PC-9 (cell line): ENCODE measurements at regions not wholly inside any gene's neighbourhood (a gene's known extent, or its start where the extent isn't known, plus 50 kb on each side); places are given as distances from the start of the nearest gene placed in this dataset.
"Not testable (repeated sequence)": the region's sequence is repeated elsewhere in the genome, so short reads cannot be mapped to it uniquely, and the experiment has no call there.

Source experiments
- BruUV-seq: library from RNA; stranded (reverse); fragments of 400-500 nt; replicated peaks from 2 replicates; lab custom pipeline; 2021; lab: Mats Ljungman, UMichigan
- CTCF ChIA-PET: fragments of 300-600 bp; sonication (Branson Sonifier 250); formaldehyde crosslinking; loops from one replicate; lab custom pipeline; 2022; ENCODE audit warnings: antibody characterized with exemption; lab: Charles Lee
- POLR2A ChIA-PET: fragments of 300-600 bp; sonication (Branson Sonifier 250); formaldehyde crosslinking; loops from one replicate; lab custom pipeline; 2022; ENCODE audit warnings: antibody characterized with exemption; ENCODE audit not compliant: unreplicated experiment; lab: Charles Lee
- DNase-seq, 2 experiments: peaks; one replicate each; pipeline versions ENCODE4 v3.0.0 to v3.0.0-alpha.2; 2015 to 2022; ENCODE audit warnings: mixed read lengths in 1 of 2
- H2AFZ ChIP-seq: fragments of 200-600 bp; sonication (generic); 2 replicates; pipeline ENCODE4 v1.8.1; 2017; ENCODE audit warnings: antibody characterized with exemption
- H3F3A ChIP-seq: fragments of 200-600 bp; sonication (generic); 2 replicates; pipeline ENCODE4 v1.8.1; 2017; ENCODE audit warnings: antibody characterized with exemption, mild to moderate bottlenecking, low read depth; ENCODE audit not compliant: insufficient read depth
- H3K27ac ChIP-seq: fragments of 200-600 bp; sonication (generic); 2 replicates; pipeline ENCODE4 v1.6.1; 2016; ENCODE audit warnings: mixed run types
- H3K27me3 ChIP-seq: fragments of 200-600 bp; sonication (generic); 2 replicates; pipeline ENCODE4 v1.6.1; 2016; ENCODE audit warnings: low read depth, mixed run types; ENCODE audit not compliant: insufficient read depth
- H3K36me3 ChIP-seq: fragments of 200-600 bp; sonication (generic); 2 replicates; pipeline ENCODE4 v1.6.1; 2016; ENCODE audit warnings: low read depth, mixed run types
- H3K4me1 ChIP-seq: fragments of 200-600 bp; sonication (generic); replicated peaks from 2 replicates; pipeline ENCODE4 v1.6.1; 2016; ENCODE audit warnings: mixed run types; ENCODE audit not compliant: insufficient read depth
- H3K4me2 ChIP-seq: fragments of 200-600 bp; sonication (generic); 2 replicates; pipeline ENCODE4 v1.6.1; 2017; ENCODE audit warnings: mixed run types
- H3K4me3 ChIP-seq: fragments of 200-600 bp; sonication (generic); 2 replicates; pipeline ENCODE4 v1.6.1; 2016; ENCODE audit warnings: mixed run types
- H3K79me2 ChIP-seq: fragments of 200-600 bp; sonication (generic); 2 replicates; pipeline ENCODE4 v1.6.1; 2017; ENCODE audit warnings: low read depth, mixed run types
- H3K9me2 ChIP-seq: fragments of 200-600 bp; sonication (generic); 2 replicates; pipeline ENCODE4 v1.8.1; 2017; ENCODE audit warnings: mild to moderate bottlenecking; ENCODE audit not compliant: insufficient read depth
- H3K9me3 ChIP-seq: fragments of 200-600 bp; sonication (generic); 2 replicates; pipeline ENCODE4 v1.8.1; 2016; ENCODE audit warnings: low read depth; ENCODE audit not compliant: insufficient read depth
- H4K20me1 ChIP-seq: fragments of 200-600 bp; sonication (generic); 2 replicates; pipeline ENCODE4 v1.8.1; 2017; ENCODE audit not compliant: insufficient read depth
- CTCF ChIP-seq: fragments of 200-600 bp; sonication (generic); conservative IDR thresholded peaks from 2 replicates; pipeline ENCODE4 v1.6.1; 2017; ENCODE audit warnings: mixed run types, antibody characterized with exemption, mild to moderate bottlenecking, moderate library complexity
- EZH2 ChIP-seq: fragments of 200-600 bp; sonication (generic); IDR thresholded peaks from 2 replicates; pipeline ENCODE4 v1.8.0; 2017; ENCODE audit warnings: antibody characterized with exemption, low read depth
- intact Hi-C: fragments of 100-400 bp; cut with micrococcal nuclease; formaldehyde crosslinking; loops from one replicate; pipeline ENCODE4 v1.10.0; 2022; ENCODE audit not compliant: unreplicated experiment

DNA sequence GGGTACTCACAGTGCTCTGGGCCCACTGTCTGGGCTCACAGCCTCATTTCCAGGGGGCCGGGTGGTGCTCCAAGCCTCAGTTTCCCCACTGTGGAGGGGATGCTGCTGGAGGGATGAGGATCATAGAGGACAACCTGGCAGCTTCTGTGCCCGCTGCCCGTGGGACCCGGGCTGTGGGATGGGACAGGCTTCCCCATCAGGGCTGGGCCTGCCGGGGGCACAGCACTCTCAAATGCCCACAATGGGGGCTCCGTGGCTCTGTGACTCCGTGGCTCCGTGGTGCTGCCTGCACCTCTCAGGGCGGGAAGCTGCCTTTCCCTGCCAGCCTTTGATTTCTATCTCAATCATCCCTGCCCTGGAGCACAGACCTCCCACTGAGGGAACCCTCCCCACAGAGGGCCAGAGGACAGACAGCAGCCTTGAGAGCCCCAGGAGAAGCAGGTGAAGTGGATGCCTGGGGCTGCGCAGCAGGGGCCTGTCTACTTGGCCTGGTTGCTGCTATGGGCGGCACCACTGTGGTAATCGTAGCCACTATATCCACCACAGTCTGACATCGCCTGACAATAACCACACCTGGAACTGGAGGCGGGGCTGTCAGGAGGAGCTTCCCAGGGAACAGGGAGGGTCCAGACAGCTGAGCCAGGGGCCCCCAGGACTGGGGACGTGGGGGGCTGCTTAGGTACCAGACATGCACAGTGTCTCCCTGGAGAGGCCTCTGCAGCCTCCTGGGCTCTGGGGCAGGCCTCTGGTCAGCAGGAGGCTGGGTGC, 375.9 kb downstream of the TMEM121 start:
- H3K9me2 ChIP-seq: no peaks in the 10 kb centered on the region
- ChIA-PET CTCF (no interaction called here), POLR2A (no interaction called here)
- H3K27ac ChIP-seq: no peak overlapping the region
- no peaks in the 10 kb centered on the region for H3K36me3 ChIP-seq
- no peak for DNase-seq
- no peaks in the 10 kb centered on the region for H3K79me2 ChIP-seq
- H3K27me3 ChIP-seq: peaks cover 64% of the 10 kb centered on the region
- TF ChIP-seq EZH2 (no peak), CTCF (no peak)
- BruUV-seq: no TSS peak
- H3K9me3 ChIP-seq: no peaks in the 10 kb centered on the region
- no peak overlapping the region for H3K4me3 ChIP-seq
- no peak overlapping the region for H3K4me2 ChIP-seq
- H2AFZ ChIP-seq: no peak overlapping the region
- no peaks in the 10 kb centered on the region for H3F3A ChIP-seq
- intact Hi-C loops: no loop called here
- H4K20me1 ChIP-seq: 0 out of 2 replicates have a peak, but pooled peaks cover 3% of the 10 kb centered on the region
- H3K4me1 ChIP-seq: no peaks in the 10 kb centered on the region

- H2AFZ ChIP-seq, DNase-seq, H3F3A ChIP-seq, H3K4me3 ChIP-seq, H3K4me2 ChIP-seq, H3K9me3 ChIP-seq, CTCF ChIA-PET, intact Hi-C loops, BruUV-seq, POLR2A ChIA-PET, H3K4me1 ChIP-seq, H3K36me3 ChIP-seq, H3K79me2 ChIP-seq, H3K9me2 ChIP-seq, H3K27ac ChIP-seq, H4K20me1 ChIP-seq: not testable (repeated sequence)
- H3K27me3 ChIP-seq: peaks cover 61% of the 10 kb centered on the region
Measured at GRCh38 chr14:105902899-105903165, 376.4 kb downstream of the TMEM121 start.

DNA sequence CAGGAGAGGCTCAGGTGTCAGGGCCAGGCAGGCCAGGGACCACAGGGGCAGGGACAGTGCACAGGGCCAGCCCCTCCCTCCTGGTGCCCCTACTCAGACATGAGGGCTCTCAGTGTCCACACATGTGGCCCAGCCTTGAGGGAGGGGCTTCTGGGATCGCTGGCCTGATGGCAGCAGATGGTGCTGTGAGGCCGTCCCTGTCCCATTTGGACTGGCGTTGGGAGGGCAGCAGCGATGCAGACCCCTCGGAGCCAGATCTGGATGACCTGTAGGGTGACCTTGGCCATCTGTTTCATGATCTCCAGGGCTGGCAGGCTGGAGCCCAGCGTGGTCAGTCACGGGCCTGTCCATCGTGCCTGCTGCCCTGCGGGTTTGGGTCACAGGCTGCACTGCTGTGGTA, 377.6 kb downstream of the TMEM121 start:
- H3K27ac ChIP-seq: no peak overlapping the region
- no TSS peak for BruUV-seq
- POLR2A ChIA-PET: no interaction called here
- no peak for TF ChIP-seq CTCF
- H3K4me3 ChIP-seq: no peak overlapping the region
- no peak for DNase-seq
- H3F3A ChIP-seq: no peaks in the 10 kb centered on the region
- no peak overlapping the region for H3K4me2 ChIP-seq
- H3K79me2 ChIP-seq: no peaks in the 10 kb centered on the region
- no peaks in the 10 kb centered on the region for H3K36me3 ChIP-seq
- intact Hi-C loops: no loop called here
- 0 out of 2 replicates have a peak, but pooled peaks cover 3% of the 10 kb centered on the region for H4K20me1 ChIP-seq
- H3K9me2 ChIP-seq: no peaks in the 10 kb centered on the region
- no peak overlapping the region for H2AFZ ChIP-seq
- no peaks in the 10 kb centered on the region for H3K4me1 ChIP-seq
- H3K27me3 ChIP-seq: peaks cover 57% of the 10 kb centered on the region
- no peaks in the 10 kb centered on the region for H3K9me3 ChIP-seq
- CTCF ChIA-PET: no interaction called here

DNA sequence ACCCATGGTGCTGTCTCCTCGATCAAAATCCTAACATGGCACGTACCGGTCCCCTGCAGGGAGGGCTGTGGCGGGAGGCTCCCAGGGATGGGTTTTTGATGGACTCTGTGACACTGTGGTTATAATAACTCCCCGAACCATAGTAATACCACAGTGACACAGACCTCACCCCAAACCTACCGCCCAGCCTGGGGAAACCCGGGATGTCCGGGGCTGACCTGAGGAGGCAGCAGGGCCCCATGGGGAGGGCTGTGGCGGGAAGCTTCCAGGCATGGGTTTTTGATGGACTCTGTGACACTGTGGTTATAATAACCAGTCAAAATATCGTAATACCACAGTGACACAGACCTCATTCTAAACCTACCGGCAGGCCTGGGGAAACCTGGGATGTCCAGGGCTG, 378.0 kb downstream of the TMEM121 start:
- H3K4me3 ChIP-seq: no peak overlapping the region
- no peaks in the 10 kb centered on the region for H3K9me2 ChIP-seq
- H3K4me1 ChIP-seq: no peaks in the 10 kb centered on the region
- H2AFZ ChIP-seq: no peak overlapping the region
- no peak overlapping the region for H3K4me2 ChIP-seq
- no peak for TF ChIP-seq EZH2
- TF ChIP-seq CTCF: no peak
- CTCF ChIA-PET: no interaction called here
- H4K20me1 ChIP-seq: 0 out of 2 replicates have a peak, but pooled peaks cover 3% of the 10 kb centered on the region
- POLR2A ChIA-PET: no interaction called here
- H3K27me3 ChIP-seq: peaks cover 57% of the 10 kb centered on the region
- H3K36me3 ChIP-seq: no peaks in the 10 kb centered on the region
- H3K79me2 ChIP-seq: no peaks in the 10 kb centered on the region
- no peaks in the 10 kb centered on the region for H3F3A ChIP-seq
- intact Hi-C loops: no loop called here
- H3K9me3 ChIP-seq: no peaks in the 10 kb centered on the region
- no TSS peak for BruUV-seq
- no peak for DNase-seq
- no peak overlapping the region for H3K27ac ChIP-seq
